ENCODE measurements at regions not wholly inside any gene's neighbourhood (a gene's known extent, or its start where the extent isn't known, plus 50 kb on each side); places are given as distances from the start of the nearest gene placed in this dataset.

GRCh38 chr2:207363761-207364290 lies 165.9 kb upstream of the CREB1 start:
- TF ChIP-seq CTCF (IDR thresholded peaks at IDR 0.05; ENCODE audit: poor library complexity) (no peak), EZH2phosphoT487 (IDR thresholded peaks at IDR 0.05; ENCODE audit: low read depth, severe bottlenecking, unreplicated experiment) (no peak)
